GM21529 (cell line): ENCODE measurements at regions not wholly inside any gene's neighbourhood (a gene's known extent, or its start where the extent isn't known, plus 50 kb on each side); places are given as distances from the start of the nearest gene placed in this dataset.
"Not testable (repeated sequence)": the region's sequence is repeated elsewhere in the genome, so short reads cannot be mapped to it uniquely, and the experiment has no call there.

Experiments used
- ATAC-seq: cut with Tn5 transposase; IDR thresholded peaks from one replicate; pipeline ENCODE4 v1.9.1; 2021; ENCODE audit not compliant: unreplicated experiment

GRCh38 chr2:87476223-87476872 lies 271.5 kb upstream of the PLGLB2 start:
- not testable (repeated sequence) for ATAC-seq

- not testable (repeated sequence) for ATAC-seq
These were observed 271.0 kb upstream of the PLGLB2 start for GRCh38 chr2:87476936-87477335.

- ATAC-seq: not testable (repeated sequence)
These were observed 270.0 kb upstream of the PLGLB2 start for GRCh38 chr2:87477669-87478428.

GRCh38 chr2:87478911-87479310 lies 269.0 kb upstream of the PLGLB2 start:
- ATAC-seq: not testable (repeated sequence)

- ATAC-seq: not testable (repeated sequence)
These were observed 264.7 kb upstream of the PLGLB2 start for GRCh38 chr2:87483093-87483680.

GRCh38 chr2:87484363-87484762 lies 263.5 kb upstream of the PLGLB2 start:
- ATAC-seq: not testable (repeated sequence)

- not testable (repeated sequence) for ATAC-seq
These were observed 262.4 kb upstream of the PLGLB2 start for GRCh38 chr2:87485455-87485854.

- ATAC-seq: peak; percentile 90
These were observed 262.0 kb upstream of the PLGLB2 start for GRCh38 chr2:87485884-87486283.

- not testable (repeated sequence) for ATAC-seq
These were observed 261.5 kb upstream of the PLGLB2 start for GRCh38 chr2:87486413-87486812.

GRCh38 chr2:87488021-87488420 lies 259.9 kb upstream of the PLGLB2 start:
- ATAC-seq: not testable (repeated sequence)

GRCh38 chr2:87488991-87489390 lies 258.9 kb upstream of the PLGLB2 start:
- not testable (repeated sequence) for ATAC-seq

GRCh38 chr2:87494846-87495245 lies 253.0 kb upstream of the PLGLB2 start:
- not testable (repeated sequence) for ATAC-seq

- ATAC-seq: not testable (repeated sequence)
These were observed 252.4 kb upstream of the PLGLB2 start for GRCh38 chr2:87495455-87495854.

- peak; percentile 77 for ATAC-seq
These were observed 251.6 kb upstream of the PLGLB2 start for GRCh38 chr2:87496036-87497006.

- ATAC-seq: not testable (repeated sequence)
These were observed 250.8 kb upstream of the PLGLB2 start for GRCh38 chr2:87497135-87497534.

GRCh38 chr2:87497700-87498099 lies 250.2 kb upstream of the PLGLB2 start:
- ATAC-seq: not testable (repeated sequence)

- ATAC-seq: peak; percentile 69
These were observed 249.6 kb upstream of the PLGLB2 start for GRCh38 chr2:87498169-87498853.

GRCh38 chr2:87498854-87499238 lies 249.0 kb upstream of the PLGLB2 start:
- ATAC-seq: not testable (repeated sequence)

- ATAC-seq: not testable (repeated sequence)
These were observed 248.0 kb upstream of the PLGLB2 start for GRCh38 chr2:87499860-87500259.

- ATAC-seq: not testable (repeated sequence)
These were observed 247.5 kb upstream of the PLGLB2 start for GRCh38 chr2:87500421-87500820.
